K562 (cell line): ENCODE measurements at regions not wholly inside any gene's neighbourhood (a gene's known extent, or its start where the extent isn't known, plus 50 kb on each side); places are given as distances from the start of the nearest gene placed in this dataset.

Experiments used
- ATAC-seq: fragments of 200-7000 bp; cut with Tn5 transposase; 3 replicates; pipeline ENCODE4 v1.9.1; 2020; ENCODE audit warnings: moderate library complexity
- BruUV-seq: library from RNA; stranded (reverse); fragments of 400-500 nt; replicated peaks from 2 replicates; lab custom pipeline; 2021; lab: Mats Ljungman, UMichigan
- CTCF ChIA-PET: fragments of 300-600 bp; formaldehyde crosslinking; extraction: SDS; loops from one replicate; lab custom pipeline; 2021; ENCODE audit warnings: low intra/inter-chr PET ratio; lab: Yijun Ruan, JAX
- POLR2A ChIA-PET: fragments of 300-600, 350-650 bp; sonication (Branson Sonifier 250); formaldehyde crosslinking; extraction: SDS; loops from one replicate; lab custom pipeline; 2021; ENCODE audit warnings: antibody characterized with exemption, inconsistent platforms; lab: Yijun Ruan, JAX
- DNase-seq, 4 experiments: peaks; one replicate each; pipeline versions ENCODE4 v3.0.0 to v3.0.0-alpha.2; 2011 to 2018; ENCODE audit warnings: low spot score in 3 of 4, mixed read lengths in 3 of 4; ENCODE audit errors: extremely low read depth in 1 of 4
- FAIRE-seq: peaks from 2 replicates; lab custom pipeline; 2011; peaks lifted over from hg19 to GRCh38; lab: Jason Lieb, UNC
- H2AFZ ChIP-seq: 2 replicates; pipeline ENCODE4 v1.6.0; 2011; ENCODE audit warnings: low read depth, low read length, control low read depth, inconsistent platforms
- H3K27ac ChIP-seq: fragments of 200-600 bp; 3 replicates; pipeline ENCODE4 v1.8.0; 2011; ENCODE audit warnings: low read depth, mild to moderate bottlenecking, control low read depth, inconsistent platforms, low read length, moderate library complexity, mixed read lengths; ENCODE audit errors: extremely low read depth
- H3K27me3 ChIP-seq, 2 experiments: fragments of 300-600 bp in 1 of 2; 2 replicates in 1 of 2; 3 replicates in 1 of 2; pipeline versions ENCODE4 v1.6.0 to v1.8.0; 2011; ENCODE audit warnings: inconsistent platforms in 2 of 2, low read length in 2 of 2, mild to moderate bottlenecking in 1 of 2, mixed read lengths in 1 of 2, moderate library complexity in 1 of 2; ENCODE audit not compliant: control insufficient read depth in 2 of 2, insufficient read depth in 2 of 2
- H3K36me3 ChIP-seq: fragments of 300-600 bp; 3 replicates; pipeline ENCODE4 v1.8.0; 2011; ENCODE audit warnings: mild to moderate bottlenecking, low read length, inconsistent platforms; ENCODE audit not compliant: control insufficient read depth, insufficient read depth
- H3K4me1 ChIP-seq, 2 experiments: fragments of 200-600 bp in 1 of 2; replicated peaks in 1 of 2; 2 replicates in 1 of 2; 3 replicates in 1 of 2; pipeline versions ENCODE4 v1.5.1 to v1.8.0; 2011; ENCODE audit warnings: inconsistent platforms in 2 of 2, low read length in 2 of 2, mild to moderate bottlenecking in 1 of 2, mixed read lengths in 1 of 2, moderate library complexity in 1 of 2; ENCODE audit not compliant: control insufficient read depth in 2 of 2, insufficient read depth in 2 of 2
- H3K4me2 ChIP-seq: 2 replicates; pipeline ENCODE4 v1.6.1; 2011; ENCODE audit warnings: low read length, control low read depth, inconsistent platforms, mixed read lengths; ENCODE audit not compliant: insufficient read depth
- H3K4me3 ChIP-seq: fragments of 200-600 bp; sonication (generic), shearing (Covaris generic); 2 replicates; pipeline ENCODE4 v1.5.1; 2016; ENCODE audit warnings: control low read depth, inconsistent platforms
- H3K79me2 ChIP-seq: fragments of 200-600 bp; 3 replicates; pipeline ENCODE4 v1.8.0; 2011; ENCODE audit warnings: low read length, inconsistent platforms; ENCODE audit not compliant: control insufficient read depth, insufficient read depth
- H3K9ac ChIP-seq, 2 experiments: 2 replicates each; pipeline versions ENCODE4 v1.6.0 to v1.6.1; 2011; ENCODE audit warnings: low read depth in 2 of 2, low read length in 2 of 2, control low read depth in 1 of 2, inconsistent platforms in 1 of 2, mild to moderate bottlenecking in 1 of 2, mixed read lengths in 1 of 2; ENCODE audit not compliant: insufficient read depth in 1 of 2
- H3K9me1 ChIP-seq: one replicate; pipeline ENCODE4 v1.6.0; 2011; ENCODE audit warnings: inconsistent platforms, mild to moderate bottlenecking, low read length, moderate library complexity; ENCODE audit not compliant: control insufficient read depth, insufficient read depth
- H3K9me3 ChIP-seq: replicated peaks from 2 replicates; pipeline ENCODE4 v1.5.1; 2011; ENCODE audit warnings: low read depth, low read length, inconsistent platforms; ENCODE audit not compliant: control insufficient read depth, insufficient read depth
- H4K20me1 ChIP-seq: replicated peaks from 2 replicates; pipeline ENCODE4 v1.6.1; 2011; ENCODE audit warnings: low read length, inconsistent platforms, mixed read lengths; ENCODE audit not compliant: control insufficient read depth, insufficient read depth
- CBFA2T3 ChIP-seq: fragments of 450-650 bp; IDR thresholded peaks from 2 replicates; pipeline ENCODE4 v1.6.1; 2017
- CBX3 ChIP-seq, 2 experiments: IDR thresholded peaks; 1 replicate in 1 of 2; 2 replicates in 1 of 2; pipeline ENCODE4 v1.6.1; 2012; ENCODE audit warnings: inconsistent platforms in 2 of 2, low read length in 2 of 2, borderline replicate concordance in 1 of 2, control low read depth in 1 of 2
- CBX5 ChIP-seq: IDR thresholded peaks from 2 replicates; pipeline ENCODE4 v1.6.1; 2014; ENCODE audit warnings: low read depth, borderline replicate concordance
- E2F5 ChIP-seq: sonication (generic); formaldehyde crosslinking; IDR thresholded peaks from 2 replicates; pipeline ENCODE4 v1.8.0; 2022; ENCODE audit warnings: mild to moderate bottlenecking, missing genetic modification reagents
- MTA2 ChIP-seq: fragments of 450-650 bp; IDR thresholded peaks from 2 replicates; pipeline ENCODE4 v1.6.1; 2016; ENCODE audit warnings: low read depth
- NFIC ChIP-seq: fragments of 450-650 bp; IDR thresholded peaks from 2 replicates; pipeline ENCODE4 v1.6.1; 2017; ENCODE audit warnings: mild to moderate bottlenecking, inconsistent platforms
- TEAD1 ChIP-seq, 2 experiments: fragments of 450-650 bp in 1 of 2; sonication (generic) in 1 of 2; formaldehyde crosslinking; IDR thresholded peaks; 2 replicates each; pipeline versions ENCODE4 v1.4.0 to v1.8.0; 2020 to 2022; ENCODE audit warnings: mild to moderate bottlenecking in 2 of 2, missing genetic modification reagents in 1 of 2
- TRIM24 ChIP-seq, 2 experiments: fragments of 450-650 bp; IDR thresholded peaks; 2 replicates each; pipeline ENCODE4 v1.6.1; 2016
- TRIM28 ChIP-seq: fragments of 450-650 bp; IDR thresholded peaks from 2 replicates; pipeline ENCODE4 v1.6.1; 2017
- WGBS: fragments of 100-300 bp; shearing (Covaris generic); methylation state at CpG from one replicate; pipeline ENCODE4 v1.1.6; 2016; ENCODE audit warnings: low coverage, mixed read lengths; ENCODE audit not compliant: insufficient coverage; ENCODE audit errors: missing lambda C conversion rate; 5-methylcytosine and 5-hydroxymethylcytosine counted together
- in situ Hi-C: fragments of 300-500 bp; cut with MboI; formaldehyde crosslinking; loops from 4 replicates; pipeline ENCODE4 v1.15.0; 2018; ENCODE audit warnings: inconsistent platforms, mixed read lengths
- intact Hi-C: fragments of 100-400 bp; cut with micrococcal nuclease; formaldehyde crosslinking; loops from 2 replicates; pipeline ENCODE4 v1.14.2; 2022

DNA sequence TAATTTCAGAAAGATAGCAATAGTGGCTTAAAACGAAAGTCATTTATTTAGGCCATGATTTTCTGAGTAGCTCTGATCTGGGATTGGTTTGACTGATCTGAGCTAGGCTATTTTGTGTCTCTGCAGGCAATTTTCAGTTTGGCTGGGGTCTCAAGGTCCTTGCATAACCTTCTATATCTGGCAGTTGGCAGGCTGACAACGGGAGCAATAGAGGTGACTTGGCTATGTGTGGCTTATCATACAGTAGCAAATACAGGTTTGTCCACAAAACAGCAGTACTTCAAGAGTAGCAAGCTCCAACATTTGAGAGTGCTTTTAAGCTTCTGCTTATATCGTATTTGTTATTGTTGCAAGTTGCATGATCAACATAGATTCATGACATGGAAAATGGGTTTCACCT is 1167.3 kb upstream of the CELF2 start:
- no peak overlapping the region for H2AFZ ChIP-seq
- no peaks in the 10 kb centered on the region for H3K27me3 ChIP-seq
- POLR2A ChIA-PET = no interaction called here
- H4K20me1 ChIP-seq = no peaks in the 10 kb centered on the region
- no peaks in the 10 kb centered on the region for H3K9me1 ChIP-seq
- CTCF ChIA-PET = no interaction called here
- H3K4me2 ChIP-seq = no peak overlapping the region
- TF ChIP-seq E2F5 (CRISPR knock-in tag) (no peak), CBFA2T3 (0 out of 2 replicates have a peak, but pooled peaks have one; percentile 11), NFIC (0 out of 2 replicates have a peak, but pooled peaks have one; percentile 12)
- no peak for ATAC-seq
- H3K9me3 ChIP-seq = peaks cover 3% of the 10 kb centered on the region
- FAIRE-seq = no peak
- in situ Hi-C loops = no loop called here
- no peak overlapping the region for H3K4me3 ChIP-seq
- intact Hi-C loops = no loop called here
- H3K79me2 ChIP-seq = no peaks in the 10 kb centered on the region
- no peak overlapping the region for H3K9ac ChIP-seq
- H3K36me3 ChIP-seq = no peaks in the 10 kb centered on the region
- no peak for DNase-seq
- no TSS peak for BruUV-seq
- WGBS = 22% methylated on average over 3 of the region's 3 CpGs
- H3K4me1 ChIP-seq = no peaks in the 10 kb centered on the region
- no peak overlapping the region for H3K27ac ChIP-seq

GRCh38 chr10:9851808-9852207 is 1165.9 kb upstream of the CELF2 start:
- BruUV-seq = no TSS peak
- Histone ChIP-seq H3K9me3 (peaks cover 3% of the 10 kb centered on the region), H4K20me1 (no peaks in the 10 kb centered on the region), H3K36me3 (no peaks in the 10 kb centered on the region), H3K9me1 (no peaks in the 10 kb centered on the region), H3K27me3 (no peaks in the 10 kb centered on the region), H3K4me3 (no peak overlapping the region), H3K79me2 (no peaks in the 10 kb centered on the region), H2AFZ (no peak overlapping the region), H3K27ac (no peak overlapping the region), H3K4me1 (no peaks in the 10 kb centered on the region), H3K4me2 (no peak overlapping the region), H3K9ac (no peak overlapping the region)
- ChIA-PET CTCF (no interaction called here), POLR2A (no interaction called here)
- peak; percentile 16 to 48; a peak in 2 of 4 replicates for TF ChIP-seq TRIM24 (IDR thresholded peaks at IDR 0.05)
- TF ChIP-seq MTA2 = no peak
- no peak for TF ChIP-seq TEAD1 (CRISPR knock-in tag; IDR thresholded peaks at IDR 0.05)
- TF ChIP-seq CBX3 (IDR thresholded peaks at IDR 0.05; ENCODE audit: borderline replicate concordance in 1 of 2, low read length in 2 of 2) = peak in 1 of 2 experiments; percentile 51; a peak in 1 of 3 replicates
- peak; percentile 56; the same call in 1 of the 2 replicates for TF ChIP-seq CBX5
- peak; percentile 79; the same call in 1 of the 2 replicates for TF ChIP-seq TRIM28
- ATAC-seq (no peak), DNase-seq (no peak), FAIRE-seq (no peak)
- intact Hi-C loops = no loop called here
- in situ Hi-C loops = no loop called here
